Esophagus squamous epithelium (tissue), 5 donors: ENCODE measurements at regions not wholly inside any gene's neighbourhood (a gene's known extent, or its start where the extent isn't known, plus 50 kb on each side); places are given as distances from the start of the nearest gene placed in this dataset.

ENCODE experiments used
- DNase-seq: peaks from one replicate; lab custom pipeline; 2025; lab: John Stamatoyannopoulos, UW
- H3K27ac ChIP-seq, 4 donors: fragments of 200-600 bp; sonication (generic); one replicate each; pipeline ENCODE4 v1.5.1; 2016 to 2019; ENCODE audit warnings: mild to moderate bottlenecking in 1 of 4
- H3K27me3 ChIP-seq, 4 donors: fragments of 200-600 bp; sonication (generic); 1 replicate in 3 of 4; 2 replicates in 1 of 4; pipeline versions ENCODE4 v1.5.1 to v1.6.0; 2017 to 2021; ENCODE audit warnings: antibody characterized with exemption in 1 of 4
- H3K36me3 ChIP-seq, 3 donors: fragments of 200-600 bp; sonication (generic); one replicate each; pipeline ENCODE4 v1.5.1; 2016 to 2019
- H3K4me1 ChIP-seq, 3 donors: fragments of 200-600 bp; sonication (generic); one replicate each; pipeline ENCODE4 v1.5.1; 2017 to 2019
- H3K4me3 ChIP-seq, 4 donors: fragments of 200-600 bp; sonication (generic); 1 replicate in 3 of 4; 2 replicates in 1 of 4; pipeline ENCODE4 v1.5.1; 2016 to 2019; ENCODE audit warnings: mild to moderate bottlenecking in 2 of 4, moderate library complexity in 1 of 4
- H3K9me3 ChIP-seq, 3 donors: fragments of 200-600 bp; sonication (generic); one replicate each; pipeline ENCODE4 v1.5.1; 2016 to 2019
- POLR2A ChIP-seq, 4 donors: fragments of 450-650 bp; IDR thresholded peaks; one replicate each; pipeline ENCODE4 v1.6.1; 2017; ENCODE audit warnings: antibody characterized with exemption in 4 of 4, mild to moderate bottlenecking in 4 of 4, moderate library complexity in 3 of 4
- WGBS, 2 donors: methylation state at CpG; one replicate each; pipeline ENCODE4 v1.1.5; 2018; 5-methylcytosine and 5-hydroxymethylcytosine counted together
- intact Hi-C: fragments of 100-400 bp; cut with DNase I; formaldehyde crosslinking; loops from one replicate; pipeline ENCODE4 v1.15.0; 2022
- TF ChIP-seq, protein P1 (sequence below), 6 experiments: fragments of 450-650 bp in 4 of 6; fragments of 200-600 bp in 2 of 6; sonication (generic) in 2 of 6; IDR thresholded peaks; one replicate each; pipeline ENCODE4 v1.5.1; 2016 to 2019; ENCODE audit warnings: antibody characterized with exemption in 6 of 6, mild to moderate bottlenecking in 4 of 6, moderate library complexity in 4 of 6
- donor health status: DM: yes; HTN: yes; CAD: no.

DNA sequence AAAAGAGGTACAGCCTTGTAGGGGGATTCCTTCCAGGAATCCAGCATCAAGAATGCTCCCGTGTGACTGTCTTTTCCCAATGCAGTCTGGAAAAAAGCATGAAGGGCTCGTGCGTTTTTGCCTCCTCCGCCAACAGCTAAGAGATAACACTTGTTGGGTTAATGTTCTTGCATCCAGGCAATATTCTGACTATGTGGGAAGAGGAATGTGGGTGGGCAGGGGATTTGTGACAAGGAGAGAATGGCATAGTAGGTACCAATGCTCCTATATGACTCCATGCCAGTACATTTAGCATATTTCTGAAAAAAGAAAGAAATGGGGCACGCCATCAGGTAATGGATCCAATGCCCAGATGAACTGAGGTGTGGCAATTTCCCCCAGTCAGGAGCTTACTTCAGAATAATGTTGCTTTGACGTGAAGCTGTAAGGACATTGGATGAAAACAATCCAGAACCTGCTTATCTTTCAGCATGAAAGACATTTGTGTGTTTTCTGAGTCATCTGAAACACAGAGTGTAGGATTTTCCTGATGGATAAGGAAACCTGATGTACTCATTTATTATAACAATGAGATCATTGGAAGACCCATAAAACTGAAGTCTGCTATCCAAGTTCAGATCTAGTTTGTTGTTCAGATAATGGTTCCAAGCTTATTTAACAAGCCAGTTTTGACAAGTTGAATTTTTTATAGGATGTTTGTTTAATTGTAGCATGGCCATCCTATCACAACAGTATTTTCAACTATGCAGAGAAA, 105.5 kb downstream of the LYPLAL1 start:
- no peak overlapping the region for H3K4me3 ChIP-seq
- DNase-seq = no peak

DNA sequence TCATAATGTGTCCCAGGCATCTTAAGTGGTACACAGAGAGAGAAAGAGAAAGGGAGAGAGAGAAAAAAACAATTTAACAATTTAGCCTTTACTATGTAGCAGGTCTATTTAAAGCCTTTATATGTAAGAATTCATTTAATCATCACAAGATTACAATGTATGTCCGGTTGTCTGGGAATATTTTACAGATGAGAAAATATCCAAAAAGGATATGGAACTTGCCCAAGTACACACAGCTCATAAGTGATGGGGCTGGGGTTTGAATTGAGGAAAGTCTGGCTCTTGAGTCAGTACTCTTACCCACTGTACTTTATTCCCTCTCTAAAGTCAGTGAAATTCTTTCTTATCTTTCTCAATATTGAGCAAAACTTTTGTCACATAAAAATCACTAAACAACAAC, 104.6 kb downstream of the LYPLAL1 start:
- Histone ChIP-seq H3K36me3 (no peaks in the 10 kb centered on the region), H3K4me1 (peaks cover 0 to 8% (median 0%) of the 10 kb centered on the region in 3 donors), H3K27me3 (no peaks in the 10 kb centered on the region), H3K9me3 (no peaks in the 10 kb centered on the region), H3K27ac (no peak overlapping the region), H3K4me3 (no peak overlapping the region)
- intact Hi-C loops = no loop called here
- TF ChIP-seq, protein P1, sequence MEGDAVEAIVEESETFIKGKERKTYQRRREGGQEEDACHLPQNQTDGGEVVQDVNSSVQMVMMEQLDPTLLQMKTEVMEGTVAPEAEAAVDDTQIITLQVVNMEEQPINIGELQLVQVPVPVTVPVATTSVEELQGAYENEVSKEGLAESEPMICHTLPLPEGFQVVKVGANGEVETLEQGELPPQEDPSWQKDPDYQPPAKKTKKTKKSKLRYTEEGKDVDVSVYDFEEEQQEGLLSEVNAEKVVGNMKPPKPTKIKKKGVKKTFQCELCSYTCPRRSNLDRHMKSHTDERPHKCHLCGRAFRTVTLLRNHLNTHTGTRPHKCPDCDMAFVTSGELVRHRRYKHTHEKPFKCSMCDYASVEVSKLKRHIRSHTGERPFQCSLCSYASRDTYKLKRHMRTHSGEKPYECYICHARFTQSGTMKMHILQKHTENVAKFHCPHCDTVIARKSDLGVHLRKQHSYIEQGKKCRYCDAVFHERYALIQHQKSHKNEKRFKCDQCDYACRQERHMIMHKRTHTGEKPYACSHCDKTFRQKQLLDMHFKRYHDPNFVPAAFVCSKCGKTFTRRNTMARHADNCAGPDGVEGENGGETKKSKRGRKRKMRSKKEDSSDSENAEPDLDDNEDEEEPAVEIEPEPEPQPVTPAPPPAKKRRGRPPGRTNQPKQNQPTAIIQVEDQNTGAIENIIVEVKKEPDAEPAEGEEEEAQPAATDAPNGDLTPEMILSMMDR (IDR thresholded peaks at IDR 0.05) = no peak
- TF ChIP-seq POLR2A (IDR thresholded peaks at IDR 0.05) = no peak
- 55 to 74% methylated on average over 1 of the region's 1 CpG for WGBS, 2 donors
- no peak for DNase-seq

More for the DNA sequence above, 105.5 kb downstream of the LYPLAL1 start:
- TF ChIP-seq, protein P1 (IDR thresholded peaks at IDR 0.05) = no peak
- TF ChIP-seq POLR2A (IDR thresholded peaks at IDR 0.05) = no peak
- Histone ChIP-seq H3K4me1 (peaks cover 0 to 8% (median 0%) of the 10 kb centered on the region in 3 donors), H3K36me3 (no peaks in the 10 kb centered on the region), H3K27me3 (no peaks in the 10 kb centered on the region), H3K27ac (no peak overlapping the region), H3K9me3 (no peaks in the 10 kb centered on the region)
- 68 to 82% methylated on average over 6 of the region's 6 CpGs for WGBS, 2 donors
- intact Hi-C loops = no loop called here

GRCh38 chr1:219277304-219278105, 103.8 kb downstream of the LYPLAL1 start:
- Histone ChIP-seq H3K27me3 (no peaks in the 10 kb centered on the region), H3K36me3 (no peaks in the 10 kb centered on the region), H3K4me3 (no peak overlapping the region), H3K27ac (no peak overlapping the region), H3K4me1 (peaks cover 0 to 9% (median 0%) of the 10 kb centered on the region in 3 donors), H3K9me3 (no peaks in the 10 kb centered on the region)
- 65% methylated on average over 2 of the region's 2 CpGs for WGBS, 2 donors
- intact Hi-C loops = no loop called here
- no peak for TF ChIP-seq POLR2A (IDR thresholded peaks at IDR 0.05)
- TF ChIP-seq, protein P1 (IDR thresholded peaks at IDR 0.05) = no peak
- no peak for DNase-seq

- no peaks in the 10 kb centered on the region for H3K36me3 ChIP-seq
- no peak overlapping the region for H3K27ac ChIP-seq
- 80 to 88% methylated on average over 5 of the region's 5 CpGs for WGBS, 2 donors
- no peaks in the 10 kb centered on the region for H3K9me3 ChIP-seq
- intact Hi-C loops = no loop called here
- TF ChIP-seq, protein P1 (IDR thresholded peaks at IDR 0.05) = no peak
- no peak for TF ChIP-seq POLR2A (IDR thresholded peaks at IDR 0.05)
- DNase-seq = no peak
- peaks cover 0 to 22% (median 3%) of the 10 kb centered on the region in 3 donors for H3K4me1 ChIP-seq
- H3K4me3 ChIP-seq = no peak overlapping the region
- no peaks in the 10 kb centered on the region for H3K27me3 ChIP-seq
Measured at GRCh38 chr1:219276049-219276738, 102.5 kb downstream of the LYPLAL1 start.
